ENCODE measurements at regions not wholly inside any gene's neighbourhood (a gene's known extent, or its start where the extent isn't known, plus 50 kb on each side); places are given as distances from the start of the nearest gene placed in this dataset.

- TF ChIP-seq, protein P1, sequence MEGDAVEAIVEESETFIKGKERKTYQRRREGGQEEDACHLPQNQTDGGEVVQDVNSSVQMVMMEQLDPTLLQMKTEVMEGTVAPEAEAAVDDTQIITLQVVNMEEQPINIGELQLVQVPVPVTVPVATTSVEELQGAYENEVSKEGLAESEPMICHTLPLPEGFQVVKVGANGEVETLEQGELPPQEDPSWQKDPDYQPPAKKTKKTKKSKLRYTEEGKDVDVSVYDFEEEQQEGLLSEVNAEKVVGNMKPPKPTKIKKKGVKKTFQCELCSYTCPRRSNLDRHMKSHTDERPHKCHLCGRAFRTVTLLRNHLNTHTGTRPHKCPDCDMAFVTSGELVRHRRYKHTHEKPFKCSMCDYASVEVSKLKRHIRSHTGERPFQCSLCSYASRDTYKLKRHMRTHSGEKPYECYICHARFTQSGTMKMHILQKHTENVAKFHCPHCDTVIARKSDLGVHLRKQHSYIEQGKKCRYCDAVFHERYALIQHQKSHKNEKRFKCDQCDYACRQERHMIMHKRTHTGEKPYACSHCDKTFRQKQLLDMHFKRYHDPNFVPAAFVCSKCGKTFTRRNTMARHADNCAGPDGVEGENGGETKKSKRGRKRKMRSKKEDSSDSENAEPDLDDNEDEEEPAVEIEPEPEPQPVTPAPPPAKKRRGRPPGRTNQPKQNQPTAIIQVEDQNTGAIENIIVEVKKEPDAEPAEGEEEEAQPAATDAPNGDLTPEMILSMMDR (IDR thresholded peaks at IDR 0.05) = no peak
- TF ChIP-seq EZH2phosphoT487 (IDR thresholded peaks at IDR 0.05) = no peak
Observed at GRCh38 chr3:28986922-28987321, 293.9 kb upstream of the RBMS3 start.
